Transverse colon (tissue), 3 donors: ENCODE measurements at regions not wholly inside any gene's neighbourhood (a gene's known extent, or its start where the extent isn't known, plus 50 kb on each side); places are given as distances from the start of the nearest gene placed in this dataset.

ENCODE experiments used
- POLR2A ChIP-seq: fragments of 450-650 bp; IDR thresholded peaks from one replicate; pipeline ENCODE4 v1.6.1; 2016; ENCODE audit warnings: antibody characterized with exemption, mild to moderate bottlenecking, moderate library complexity
- TF ChIP-seq, protein P1 (sequence below), 5 experiments: fragments of 200-600 bp in 3 of 5; fragments of 450-650 bp in 2 of 5; sonication (generic) in 3 of 5; IDR thresholded peaks; 1 replicate in 2 of 5; 2 replicates in 3 of 5; pipeline ENCODE4 v1.5.1; 2016 to 2017; ENCODE audit warnings: antibody characterized with exemption in 5 of 5, inconsistent platforms in 3 of 5, mild to moderate bottlenecking in 2 of 5, moderate library complexity in 1 of 5

DNA sequence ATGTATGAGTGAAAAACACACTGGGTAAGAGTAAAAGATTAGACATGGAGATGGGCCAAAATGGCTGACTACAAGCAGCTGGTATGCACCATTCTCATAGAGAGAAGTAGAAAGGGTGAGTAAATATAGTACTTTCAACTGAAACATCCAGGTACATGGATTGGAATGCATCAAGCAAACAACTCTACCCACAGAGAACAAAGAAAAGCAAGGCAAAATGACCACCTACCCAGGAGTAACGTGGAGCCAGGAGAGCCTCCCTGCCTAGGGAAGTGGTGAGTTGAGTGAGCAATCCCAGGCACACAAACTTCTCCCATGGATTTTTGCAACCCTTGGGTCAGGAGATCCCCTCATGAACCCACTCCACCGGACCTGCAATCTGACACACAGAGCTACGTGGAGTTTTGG is 212.8 kb downstream of the PTN start:
- TF ChIP-seq, protein P1, sequence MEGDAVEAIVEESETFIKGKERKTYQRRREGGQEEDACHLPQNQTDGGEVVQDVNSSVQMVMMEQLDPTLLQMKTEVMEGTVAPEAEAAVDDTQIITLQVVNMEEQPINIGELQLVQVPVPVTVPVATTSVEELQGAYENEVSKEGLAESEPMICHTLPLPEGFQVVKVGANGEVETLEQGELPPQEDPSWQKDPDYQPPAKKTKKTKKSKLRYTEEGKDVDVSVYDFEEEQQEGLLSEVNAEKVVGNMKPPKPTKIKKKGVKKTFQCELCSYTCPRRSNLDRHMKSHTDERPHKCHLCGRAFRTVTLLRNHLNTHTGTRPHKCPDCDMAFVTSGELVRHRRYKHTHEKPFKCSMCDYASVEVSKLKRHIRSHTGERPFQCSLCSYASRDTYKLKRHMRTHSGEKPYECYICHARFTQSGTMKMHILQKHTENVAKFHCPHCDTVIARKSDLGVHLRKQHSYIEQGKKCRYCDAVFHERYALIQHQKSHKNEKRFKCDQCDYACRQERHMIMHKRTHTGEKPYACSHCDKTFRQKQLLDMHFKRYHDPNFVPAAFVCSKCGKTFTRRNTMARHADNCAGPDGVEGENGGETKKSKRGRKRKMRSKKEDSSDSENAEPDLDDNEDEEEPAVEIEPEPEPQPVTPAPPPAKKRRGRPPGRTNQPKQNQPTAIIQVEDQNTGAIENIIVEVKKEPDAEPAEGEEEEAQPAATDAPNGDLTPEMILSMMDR (IDR thresholded peaks at IDR 0.05), result no peak
- no peak for TF ChIP-seq POLR2A
